ENCODE measurements at regions not wholly inside any gene's neighbourhood (a gene's known extent, or its start where the extent isn't known, plus 50 kb on each side); places are given as distances from the start of the nearest gene placed in this dataset.

DNA sequence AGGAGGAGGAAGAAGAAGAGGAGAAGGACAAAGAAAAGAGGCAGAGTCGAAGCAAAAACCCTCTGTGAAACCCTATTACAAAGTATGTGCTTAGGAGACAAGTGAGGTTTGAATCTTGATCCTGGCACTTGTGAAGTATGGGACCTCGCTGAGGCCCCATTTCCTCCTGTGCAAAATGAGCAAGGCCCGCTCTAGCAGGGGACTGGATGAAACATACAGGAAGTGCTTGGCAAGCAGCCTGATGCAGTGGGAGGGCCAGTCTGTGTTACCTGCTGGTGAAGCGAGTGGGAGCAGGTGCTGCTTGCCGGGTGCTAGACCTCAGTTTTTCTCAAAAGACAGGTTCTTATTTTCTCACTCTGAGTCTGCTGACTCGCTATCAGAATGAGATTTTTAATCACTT, 150.4 kb downstream of the JCAD start:
- TF ChIP-seq, protein P1, sequence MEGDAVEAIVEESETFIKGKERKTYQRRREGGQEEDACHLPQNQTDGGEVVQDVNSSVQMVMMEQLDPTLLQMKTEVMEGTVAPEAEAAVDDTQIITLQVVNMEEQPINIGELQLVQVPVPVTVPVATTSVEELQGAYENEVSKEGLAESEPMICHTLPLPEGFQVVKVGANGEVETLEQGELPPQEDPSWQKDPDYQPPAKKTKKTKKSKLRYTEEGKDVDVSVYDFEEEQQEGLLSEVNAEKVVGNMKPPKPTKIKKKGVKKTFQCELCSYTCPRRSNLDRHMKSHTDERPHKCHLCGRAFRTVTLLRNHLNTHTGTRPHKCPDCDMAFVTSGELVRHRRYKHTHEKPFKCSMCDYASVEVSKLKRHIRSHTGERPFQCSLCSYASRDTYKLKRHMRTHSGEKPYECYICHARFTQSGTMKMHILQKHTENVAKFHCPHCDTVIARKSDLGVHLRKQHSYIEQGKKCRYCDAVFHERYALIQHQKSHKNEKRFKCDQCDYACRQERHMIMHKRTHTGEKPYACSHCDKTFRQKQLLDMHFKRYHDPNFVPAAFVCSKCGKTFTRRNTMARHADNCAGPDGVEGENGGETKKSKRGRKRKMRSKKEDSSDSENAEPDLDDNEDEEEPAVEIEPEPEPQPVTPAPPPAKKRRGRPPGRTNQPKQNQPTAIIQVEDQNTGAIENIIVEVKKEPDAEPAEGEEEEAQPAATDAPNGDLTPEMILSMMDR (IDR thresholded peaks at IDR 0.05; ENCODE audit: insufficient read depth, low read length) = no peak
- no peak for DNase-seq (ENCODE audit: low read depth)
- no peak overlapping the region for H3K4me3 ChIP-seq (ENCODE audit: low read depth, low read length)

DNA sequence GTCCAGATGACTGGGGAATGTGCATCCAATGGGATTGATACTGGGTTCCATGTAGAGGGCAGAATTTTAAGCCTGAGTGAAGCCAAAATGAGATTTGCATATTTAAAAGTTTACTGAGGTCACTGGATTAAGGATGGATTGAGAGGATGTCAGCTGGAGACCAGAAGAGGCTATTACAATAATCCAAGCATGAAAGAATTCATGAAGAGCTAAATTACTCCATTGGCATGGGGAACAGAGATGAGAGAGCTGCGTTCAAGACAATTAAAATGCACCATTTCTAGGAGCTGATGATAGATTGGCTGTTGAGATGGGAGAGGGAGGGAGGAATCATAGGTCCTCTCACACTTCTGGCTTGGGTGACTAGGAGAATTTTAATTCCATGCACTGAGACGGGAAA, 158.5 kb downstream of the JCAD start:
- DNase-seq (ENCODE audit: low read depth) = no peak
- no peak overlapping the region for H3K4me3 ChIP-seq (ENCODE audit: low read depth, low read length)
- TF ChIP-seq, protein P1 (IDR thresholded peaks at IDR 0.05; ENCODE audit: insufficient read depth, low read length) = no peak

DNA sequence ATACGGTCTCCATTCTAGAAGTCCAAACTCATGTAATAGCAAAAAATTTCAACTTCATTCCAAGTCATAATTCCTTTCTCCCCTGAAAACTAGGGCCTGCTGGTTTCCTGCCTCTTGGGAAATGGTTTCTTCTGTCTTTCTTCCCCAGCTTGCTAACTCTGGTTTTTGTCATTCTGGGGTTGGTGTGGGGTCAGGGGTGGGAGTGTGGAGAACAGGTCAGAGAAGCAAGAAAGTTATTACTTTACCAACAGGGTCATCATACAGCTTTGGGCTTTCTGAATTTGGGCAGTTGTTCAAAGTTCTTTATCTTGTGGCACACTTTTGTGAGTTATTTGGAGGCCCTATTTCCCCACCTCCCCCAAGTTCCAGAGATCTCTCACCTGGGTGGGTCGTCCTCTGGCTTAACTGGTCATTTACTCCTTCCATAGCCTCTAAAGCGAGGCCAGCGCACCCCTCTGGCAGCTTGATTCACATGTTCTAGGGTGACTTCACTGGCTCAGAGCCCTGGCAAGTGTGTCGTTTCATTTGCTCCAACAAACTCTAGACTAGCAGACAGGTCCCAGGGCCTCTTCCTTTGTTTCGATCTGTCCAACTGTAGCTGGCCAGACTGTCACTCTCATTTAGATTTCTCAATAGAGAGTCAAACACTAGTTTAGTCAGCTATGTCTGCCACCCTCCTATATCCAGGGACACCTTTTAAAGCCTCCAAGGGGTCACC, 161.2 kb downstream of the JCAD start:
- DNase-seq (ENCODE audit: low read depth) = peak; percentile 35
- TF ChIP-seq, protein P1 (IDR thresholded peaks at IDR 0.05; ENCODE audit: insufficient read depth, low read length) = no peak
- no peak overlapping the region for H3K4me3 ChIP-seq (ENCODE audit: low read depth, low read length)

DNA sequence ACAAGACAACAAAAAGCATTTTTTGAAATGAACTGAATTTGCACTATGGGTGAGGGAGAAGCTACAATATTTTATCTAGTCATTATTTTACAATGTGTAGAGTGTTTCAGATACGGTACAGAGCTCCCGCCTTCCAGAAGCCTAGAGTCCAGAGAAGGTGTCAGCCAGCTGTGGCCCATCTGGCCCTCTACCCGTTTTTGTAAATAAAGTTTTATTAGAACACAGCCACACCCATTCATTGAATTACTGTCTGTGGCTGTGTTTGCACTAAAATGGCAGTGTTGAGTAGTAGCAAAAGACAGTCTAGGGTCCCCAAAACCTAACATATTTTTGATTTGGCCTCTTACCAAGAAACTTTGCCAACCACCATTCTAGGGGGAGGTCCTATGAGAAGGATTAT, 162.0 kb downstream of the JCAD start:
- DNase-seq (ENCODE audit: low read depth) = no peak
- no peak overlapping the region for H3K4me3 ChIP-seq (ENCODE audit: low read depth, low read length)
- TF ChIP-seq, protein P1 (IDR thresholded peaks at IDR 0.05; ENCODE audit: insufficient read depth, low read length) = no peak

DNA sequence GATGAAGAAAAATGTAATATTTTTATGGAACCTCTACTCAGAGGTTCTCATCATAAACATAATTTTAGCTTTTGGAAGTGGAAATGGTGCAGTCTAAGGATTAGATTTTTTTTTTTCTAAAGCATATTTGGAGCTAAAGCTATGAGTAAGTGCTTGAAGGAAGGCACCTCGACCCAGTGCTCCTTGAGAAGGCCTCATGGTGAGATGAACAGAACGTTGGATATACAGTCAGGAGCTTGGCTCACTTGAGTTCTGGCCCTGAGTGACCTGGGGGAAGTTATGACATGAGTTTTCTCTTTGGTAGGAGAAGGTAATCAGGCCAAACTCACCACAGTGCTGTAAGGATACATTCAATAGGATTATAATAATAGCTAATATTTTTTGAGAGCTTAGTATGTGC, 163.3 kb downstream of the JCAD start:
- DNase-seq (ENCODE audit: low read depth) = peak; percentile 71
- H3K4me3 ChIP-seq (ENCODE audit: low read depth, low read length) = no peak overlapping the region
- TF ChIP-seq, protein P1 (IDR thresholded peaks at IDR 0.05; ENCODE audit: insufficient read depth, low read length) = no peak

DNA sequence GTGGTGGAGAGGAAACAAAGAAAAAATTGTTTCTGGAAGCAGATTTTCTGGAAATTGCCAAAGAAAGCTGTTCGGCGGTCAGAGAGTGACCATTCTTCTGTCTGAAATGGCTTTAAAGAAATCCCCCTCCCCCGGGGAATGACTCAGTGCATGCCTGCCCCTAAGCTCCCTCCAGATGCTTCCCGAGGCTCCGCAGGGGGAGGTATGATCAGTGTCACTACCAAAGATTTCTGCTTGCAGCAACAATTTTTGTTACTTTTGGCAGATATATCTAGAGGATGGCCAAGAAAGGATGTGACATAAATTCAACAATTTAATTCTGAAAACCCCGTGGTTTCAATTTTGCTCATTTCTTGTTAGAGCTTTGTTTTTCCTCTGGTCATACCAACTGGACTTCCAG, 163.9 kb downstream of the JCAD start:
- DNase-seq (ENCODE audit: low read depth) = peak; percentile 98
- TF ChIP-seq, protein P1 (IDR thresholded peaks at IDR 0.05; ENCODE audit: insufficient read depth, low read length) = no peak
- H3K4me3 ChIP-seq (ENCODE audit: low read depth, low read length) = no peak overlapping the region

DNA sequence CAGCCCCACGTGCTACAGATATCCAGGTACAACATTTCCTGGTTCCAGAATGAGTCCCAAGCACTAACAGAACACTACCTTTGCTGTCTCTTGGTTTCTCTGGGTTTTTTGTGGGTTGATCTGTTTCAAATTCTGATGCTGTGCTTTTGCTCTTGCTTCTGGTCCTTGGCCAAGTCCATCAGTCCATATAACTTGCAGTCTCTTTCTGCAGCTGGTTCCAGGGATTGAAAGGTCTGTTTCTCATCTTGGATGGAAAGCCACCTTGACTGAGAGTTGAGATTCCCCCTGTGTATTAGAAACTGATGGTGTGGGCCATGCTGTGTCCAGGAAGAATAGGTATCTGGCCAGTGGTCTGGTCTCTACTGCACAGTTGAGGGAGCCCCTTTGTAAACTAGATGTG, 171.1 kb downstream of the JCAD start:
- H3K4me3 ChIP-seq (ENCODE audit: low read depth, low read length) = no peak overlapping the region
- TF ChIP-seq, protein P1 (IDR thresholded peaks at IDR 0.05; ENCODE audit: insufficient read depth, low read length) = no peak
- no peak for DNase-seq (ENCODE audit: low read depth)
